GM21576 (cell line): ENCODE measurements at regions not wholly inside any gene's neighbourhood (a gene's known extent, or its start where the extent isn't known, plus 50 kb on each side); places are given as distances from the start of the nearest gene placed in this dataset.
"Not testable (repeated sequence)": the region's sequence is repeated elsewhere in the genome, so short reads cannot be mapped to it uniquely, and the experiment has no call there.

ENCODE experiments used
- ATAC-seq: cut with Tn5 transposase; IDR thresholded peaks from one replicate; pipeline ENCODE4 v1.9.1; 2021; ENCODE audit warnings: mild to moderate bottlenecking, moderate library complexity; ENCODE audit not compliant: unreplicated experiment

DNA sequence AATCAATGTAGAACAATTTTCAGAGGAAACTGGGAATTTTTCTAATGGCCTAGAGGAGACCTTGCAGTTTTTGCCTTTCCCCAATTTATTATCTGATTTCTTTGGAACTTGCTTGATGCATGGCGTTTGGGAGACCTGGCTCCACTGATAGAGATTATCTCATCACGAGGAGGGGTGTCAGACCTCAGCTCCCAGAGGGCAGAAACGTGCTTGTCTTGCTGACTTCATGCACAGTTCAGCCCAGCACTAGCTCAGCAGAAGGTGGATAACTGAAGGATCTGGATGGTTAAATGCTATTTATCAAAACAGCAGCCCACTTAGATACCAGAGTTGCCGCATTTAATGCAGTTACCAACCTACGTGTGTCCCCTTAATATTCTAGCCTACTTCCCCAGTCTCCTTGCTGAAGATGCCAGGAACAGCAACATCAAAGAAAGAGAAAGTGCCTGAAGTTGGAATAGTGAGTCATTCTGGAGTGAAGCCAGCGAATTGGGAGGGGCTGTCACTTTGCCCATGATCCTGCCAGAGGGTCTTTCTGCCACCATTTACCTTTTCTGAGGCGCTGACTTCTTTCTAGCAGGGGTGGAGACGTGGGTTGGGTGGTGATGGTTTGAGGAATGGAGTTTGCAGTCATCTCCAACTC is 133.5 kb upstream of the CADM1 start:
- ATAC-seq, result no peak

DNA sequence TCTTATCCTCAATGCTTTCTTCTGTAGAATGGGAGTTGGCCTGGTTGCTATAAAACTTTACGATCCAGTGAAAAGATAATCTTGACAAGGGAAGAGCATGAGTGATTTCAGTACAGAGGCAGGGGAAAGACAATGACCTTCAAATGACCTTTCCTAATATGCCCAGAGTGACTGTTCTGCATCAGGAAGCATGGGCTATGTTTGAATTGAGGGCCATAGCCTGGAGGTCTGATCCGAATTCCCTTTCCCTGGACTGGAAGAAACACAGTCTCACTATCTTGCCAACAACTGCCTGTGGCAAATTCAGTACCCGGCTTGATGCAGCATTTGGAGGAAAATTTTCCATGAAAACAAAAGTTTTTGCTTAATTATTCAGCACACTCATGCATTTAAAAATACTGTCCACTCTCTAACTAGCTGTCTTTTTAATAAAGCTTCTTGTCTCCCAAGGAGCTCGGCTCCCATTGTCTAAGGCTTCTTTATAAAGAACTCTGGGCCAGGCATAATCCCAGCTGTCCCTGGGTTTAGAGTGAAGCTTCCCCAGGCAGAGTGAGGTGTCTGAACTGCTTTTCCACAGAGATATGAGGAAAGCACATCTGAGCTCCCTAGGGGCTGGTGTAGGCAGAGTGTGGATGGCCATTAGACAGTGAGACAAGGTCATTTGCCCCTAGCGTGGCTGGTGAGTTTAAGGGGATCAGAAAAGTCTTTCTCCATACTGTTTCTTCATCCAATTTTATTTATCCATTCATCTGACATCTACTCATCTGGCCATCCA is 132.7 kb upstream of the CADM1 start:
- ATAC-seq, result no peak

DNA sequence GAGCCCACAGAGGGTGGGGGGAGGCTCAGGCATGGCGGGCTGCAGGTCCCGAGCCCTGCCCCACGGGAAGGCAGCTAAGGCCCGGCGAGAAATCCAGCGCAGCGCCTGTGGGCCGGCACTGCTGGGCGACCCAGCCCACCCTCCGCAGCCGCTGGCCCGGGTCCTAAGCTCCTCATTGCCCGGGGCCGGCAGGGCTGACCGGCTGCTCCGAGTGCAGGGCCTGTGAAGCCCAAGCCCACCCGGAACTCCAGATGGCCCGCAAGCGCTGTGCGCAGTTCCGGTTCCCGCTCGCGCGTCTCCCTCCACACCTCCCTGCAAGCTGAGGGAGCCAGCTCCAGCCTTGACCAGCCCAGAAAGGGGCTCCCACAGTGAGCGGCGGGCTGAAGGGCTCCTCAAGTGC is 129.8 kb upstream of the CADM1 start:
- ATAC-seq, result not testable (repeated sequence)

DNA sequence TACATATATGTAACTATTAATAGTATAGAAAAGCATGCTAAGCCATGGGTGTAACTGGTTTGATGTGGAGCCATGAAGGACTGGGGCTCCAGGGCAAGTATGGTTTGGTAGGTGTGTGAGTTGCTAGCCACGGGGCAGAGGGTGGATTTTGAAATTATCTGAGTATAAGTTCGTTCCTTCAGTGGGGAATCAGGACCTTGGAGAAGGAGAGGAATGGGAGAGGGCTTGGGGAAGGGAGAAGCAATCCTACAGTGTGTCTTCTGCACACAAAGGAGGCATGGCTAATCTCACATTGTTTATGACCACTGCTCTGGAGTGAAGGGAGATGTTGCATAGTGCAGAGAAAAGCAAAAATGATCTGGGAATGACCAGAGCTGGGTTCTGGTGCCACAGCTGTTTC is 127.8 kb upstream of the CADM1 start:
- ATAC-seq, result no peak

DNA sequence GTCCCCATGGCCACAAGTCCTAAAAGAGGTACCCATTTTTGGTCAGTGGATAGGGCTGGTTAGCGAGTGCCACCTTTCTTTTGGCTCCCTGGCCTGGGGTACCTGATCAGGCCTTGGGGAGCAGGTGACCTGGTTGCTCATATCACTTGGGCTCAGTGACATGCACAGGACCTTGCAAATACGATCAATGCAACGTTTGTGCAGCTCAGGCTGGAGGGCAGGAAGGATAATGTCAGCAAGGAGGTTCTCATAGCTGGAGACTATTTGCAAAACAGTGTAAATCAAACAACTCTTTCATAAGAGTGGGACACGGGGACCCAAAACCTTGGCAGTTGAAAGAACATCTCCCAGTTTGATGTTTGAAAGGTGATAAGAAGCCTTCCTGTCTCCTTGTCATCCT is 127.4 kb upstream of the CADM1 start:
- ATAC-seq, result no peak

DNA sequence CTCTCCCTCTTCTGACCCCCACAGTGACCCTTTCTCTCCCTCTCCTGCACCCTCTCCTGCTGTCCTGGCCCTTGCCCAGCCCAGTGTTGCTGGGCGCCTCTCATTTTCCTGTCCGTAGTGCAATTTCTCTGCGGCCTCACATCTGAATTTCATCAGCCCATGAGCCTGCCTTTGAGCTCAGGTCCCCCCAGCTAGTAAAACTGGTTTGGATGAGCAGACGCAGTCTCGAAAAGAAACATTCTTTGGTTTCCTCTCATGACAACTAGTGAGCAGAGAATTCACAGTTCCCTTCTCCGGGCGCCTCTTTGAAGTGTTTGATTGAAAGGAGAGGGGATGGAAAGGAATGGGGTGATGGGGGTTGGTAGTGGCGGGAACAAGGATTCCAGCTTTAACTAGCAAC is 126.0 kb upstream of the CADM1 start:
- ATAC-seq, result no peak

DNA sequence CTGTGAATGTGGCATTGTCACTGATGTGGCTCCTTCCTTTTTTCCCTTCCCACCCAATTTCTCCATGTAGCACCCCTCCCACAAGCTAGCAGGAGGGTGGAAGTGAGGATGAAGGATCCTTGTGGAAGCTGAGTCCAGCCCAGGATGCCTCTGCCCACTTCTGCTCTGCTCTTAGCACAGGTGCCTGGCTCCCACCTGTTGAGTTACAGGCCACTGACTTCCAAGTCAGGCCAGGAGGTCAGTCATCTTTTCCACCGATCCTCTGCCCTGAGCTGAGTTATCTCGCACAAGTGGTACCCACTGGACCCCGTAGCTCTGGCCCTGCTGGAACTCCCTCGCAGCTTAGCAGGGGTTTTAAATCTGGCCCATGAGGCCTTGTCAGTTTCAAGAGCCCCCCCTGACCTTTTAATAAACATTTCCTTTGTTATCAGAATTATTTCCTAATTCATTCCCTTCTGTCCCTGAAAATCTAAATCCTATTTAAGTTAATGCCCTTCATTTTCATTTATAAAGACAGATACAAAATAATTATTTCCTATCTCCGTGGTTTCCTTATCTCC is 125.3 kb upstream of the CADM1 start:
- ATAC-seq, result no peak

DNA sequence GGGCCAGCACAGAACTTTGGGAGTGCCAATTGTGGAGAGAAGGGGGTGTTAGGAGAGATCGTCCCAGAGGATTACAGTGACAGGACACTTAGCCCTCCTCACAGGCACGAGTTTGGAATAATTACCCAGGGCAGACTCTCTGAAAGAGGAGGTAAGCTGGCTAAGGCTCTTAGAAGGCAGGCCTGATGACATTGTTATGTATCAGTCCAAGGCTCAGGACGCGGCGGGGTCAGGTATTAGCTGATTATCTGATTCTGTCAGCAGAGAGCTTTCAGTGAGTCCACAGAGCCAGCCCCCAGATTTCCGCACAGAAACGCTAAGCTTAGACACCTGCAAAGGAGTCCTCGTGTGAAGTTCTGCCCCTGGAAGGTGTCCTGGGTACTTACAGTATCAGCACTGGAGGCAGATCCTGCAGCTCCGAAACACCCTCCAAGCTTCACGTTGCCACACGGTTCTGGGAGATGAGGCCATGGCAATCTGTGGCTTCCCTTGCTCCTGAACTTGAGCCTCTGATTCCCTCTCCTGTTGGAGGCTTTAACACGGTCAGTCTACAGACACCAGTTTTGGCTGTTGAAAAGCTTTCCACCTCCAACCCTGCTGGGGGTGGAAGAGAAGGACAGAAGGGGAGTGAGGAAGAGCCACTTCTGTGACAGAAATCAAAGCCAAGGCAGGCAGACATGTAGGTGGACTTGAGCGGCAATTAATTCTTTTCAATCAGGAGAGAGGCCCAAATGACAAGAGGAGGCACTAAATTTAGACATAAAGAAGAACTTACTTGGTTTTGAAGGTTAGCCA is 123.6 kb upstream of the CADM1 start:
- no peak for ATAC-seq

DNA sequence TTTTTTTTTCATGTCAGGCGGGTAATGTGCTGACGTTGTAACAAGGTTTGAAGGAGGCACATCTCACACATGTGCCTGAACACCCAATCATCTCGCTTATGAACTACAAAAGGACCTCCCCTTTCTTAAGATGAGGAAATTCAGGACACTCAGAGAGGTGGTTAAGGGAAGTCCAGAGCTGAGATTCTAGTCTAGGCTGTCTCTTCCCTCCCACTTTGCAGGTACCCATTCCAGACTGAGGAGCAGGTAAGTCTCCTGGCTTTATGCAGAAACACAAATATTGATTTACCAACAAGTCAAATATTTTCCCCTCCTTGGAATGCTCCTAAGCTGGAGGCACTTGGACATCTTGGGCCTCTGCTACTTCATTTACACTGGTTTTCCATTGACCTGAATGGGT is 122.9 kb upstream of the CADM1 start:
- no peak for ATAC-seq

DNA sequence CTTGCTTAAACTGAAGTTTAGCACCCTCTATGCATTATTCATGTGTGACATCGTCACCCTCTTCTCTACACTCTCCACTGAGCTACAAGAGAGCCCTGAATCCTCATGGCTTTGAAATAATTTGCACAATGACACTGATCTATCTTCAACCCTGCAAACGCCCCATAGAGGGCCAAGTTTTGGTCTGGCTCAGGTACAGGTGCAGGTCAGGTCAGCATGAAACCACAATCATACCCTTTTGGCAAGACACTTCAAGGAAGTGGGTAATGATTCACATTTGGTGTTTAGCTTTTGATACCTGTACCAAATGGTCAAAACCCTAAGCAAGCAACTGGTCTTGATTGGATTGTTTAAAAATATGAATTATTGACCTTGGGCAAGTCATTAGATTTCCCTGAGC is 122.2 kb upstream of the CADM1 start:
- ATAC-seq, result no peak

DNA sequence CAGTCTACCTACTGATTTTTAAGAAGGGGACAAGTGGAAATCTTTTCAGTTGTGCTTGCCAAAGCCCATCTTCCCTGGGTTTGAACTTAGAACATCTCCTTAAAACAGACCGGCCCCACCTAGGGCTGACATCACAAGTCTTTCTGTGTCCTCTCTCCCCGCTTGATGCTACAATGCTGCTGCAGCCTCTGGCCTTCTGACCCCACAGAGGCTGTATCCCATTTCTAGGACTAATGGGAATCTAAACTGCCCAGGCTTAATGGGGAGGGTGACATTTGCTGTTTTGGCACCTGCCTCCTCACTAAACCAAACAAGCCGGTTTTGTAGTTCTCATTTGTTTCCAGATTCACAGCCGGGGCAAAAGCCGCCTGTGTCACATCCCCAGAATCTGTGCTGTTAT is 121.3 kb upstream of the CADM1 start:
- no peak for ATAC-seq

DNA sequence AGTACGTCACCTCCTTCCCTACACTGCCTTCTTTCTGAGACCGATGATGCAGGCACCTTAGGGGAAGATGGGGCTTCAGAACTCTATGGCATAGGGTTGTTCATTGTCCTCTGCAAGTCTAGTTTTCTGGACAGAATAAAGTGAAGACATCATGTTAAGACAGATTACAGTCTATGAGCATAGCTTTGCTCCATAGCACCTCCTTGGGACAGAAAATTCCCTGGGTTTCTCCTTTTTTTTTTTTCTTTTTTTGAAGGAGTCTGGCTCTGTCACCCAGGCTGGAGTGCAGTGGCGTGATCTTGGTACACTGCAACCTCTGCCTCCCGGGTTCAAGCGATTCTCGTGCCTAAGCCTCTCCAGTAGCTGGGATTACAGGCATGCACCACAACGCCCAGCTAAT is 119.8 kb upstream of the CADM1 start:
- no peak for ATAC-seq

DNA sequence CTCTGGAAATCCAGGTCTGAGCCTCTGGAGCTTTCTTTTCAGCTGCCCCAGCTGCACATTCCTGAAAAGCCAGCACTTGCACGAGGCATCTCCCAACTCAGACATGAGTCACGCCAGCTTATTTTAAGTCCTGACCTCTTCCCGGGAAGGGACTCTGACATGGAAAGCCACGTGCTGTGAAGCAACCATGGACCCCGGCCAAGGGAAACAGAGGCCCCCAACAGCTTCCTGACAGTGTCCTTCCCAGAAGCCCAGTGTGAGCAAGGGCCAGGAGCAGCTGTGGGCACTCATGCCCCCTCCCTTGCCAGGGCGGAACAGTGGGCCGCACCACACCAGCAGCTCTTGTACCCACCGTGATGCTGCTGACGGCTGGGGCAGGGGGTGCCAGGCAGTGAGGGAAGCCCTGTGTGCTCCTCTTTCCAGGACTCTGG is 118.8 kb upstream of the CADM1 start:
- no peak for ATAC-seq

DNA sequence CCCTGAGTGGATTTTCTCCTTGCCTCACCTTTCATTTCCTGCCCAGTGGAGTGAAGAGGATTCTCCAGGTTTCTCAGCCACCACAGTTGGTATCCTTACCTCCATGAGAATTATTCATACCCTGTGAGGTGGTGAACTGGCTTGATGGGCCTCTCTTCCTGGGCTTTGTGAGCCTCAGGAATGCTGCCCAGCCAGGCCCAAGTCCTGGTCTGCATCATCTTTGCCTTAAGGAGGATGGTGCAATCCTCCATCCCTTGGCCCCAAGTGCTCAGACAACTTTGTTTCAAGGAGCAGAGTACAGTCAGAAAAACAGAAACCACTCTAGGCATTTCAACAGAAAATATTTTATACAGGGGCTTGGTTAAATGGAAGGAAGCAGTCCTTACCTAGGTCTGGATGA is 114.2 kb upstream of the CADM1 start:
- ATAC-seq, result no peak

DNA sequence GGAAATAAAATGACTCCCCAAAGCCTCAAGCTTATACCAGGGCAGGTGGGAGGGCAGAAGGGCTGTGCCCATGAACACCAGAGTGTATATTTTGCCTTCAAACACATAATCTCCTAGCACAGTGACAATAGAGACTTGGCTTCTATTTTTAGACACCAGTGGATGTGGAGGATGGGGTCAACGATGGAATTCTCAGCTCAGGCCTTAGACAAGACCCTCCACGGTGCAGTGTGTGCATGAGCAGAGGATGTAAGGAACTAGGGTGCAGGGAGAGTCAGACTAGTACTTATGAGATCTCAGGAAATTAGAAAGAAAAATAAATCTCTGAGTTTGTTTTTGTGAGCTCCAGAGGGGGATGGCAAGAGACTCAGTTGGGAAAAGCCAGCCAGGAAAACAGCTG is 113.6 kb upstream of the CADM1 start:
- no peak for ATAC-seq

DNA sequence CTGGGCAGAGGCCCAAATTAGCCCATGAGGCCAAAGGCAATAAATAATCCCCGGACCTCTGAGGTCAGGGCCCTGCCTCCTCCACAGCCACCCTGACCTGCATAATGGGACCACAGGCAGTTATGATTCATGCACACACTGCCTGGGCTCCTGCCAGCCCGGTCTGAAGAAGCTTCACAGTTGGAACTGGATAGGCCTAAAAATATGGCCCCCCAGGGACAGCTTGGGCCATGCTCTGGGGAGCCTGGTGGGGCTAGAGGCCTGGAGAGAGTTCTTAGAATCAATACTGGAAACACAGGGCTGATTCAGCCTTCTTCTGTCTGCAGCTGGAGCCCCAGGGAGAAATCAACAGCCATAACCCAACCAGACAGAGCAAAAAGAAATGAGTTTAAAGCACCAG is 112.8 kb upstream of the CADM1 start:
- ATAC-seq, result no peak

DNA sequence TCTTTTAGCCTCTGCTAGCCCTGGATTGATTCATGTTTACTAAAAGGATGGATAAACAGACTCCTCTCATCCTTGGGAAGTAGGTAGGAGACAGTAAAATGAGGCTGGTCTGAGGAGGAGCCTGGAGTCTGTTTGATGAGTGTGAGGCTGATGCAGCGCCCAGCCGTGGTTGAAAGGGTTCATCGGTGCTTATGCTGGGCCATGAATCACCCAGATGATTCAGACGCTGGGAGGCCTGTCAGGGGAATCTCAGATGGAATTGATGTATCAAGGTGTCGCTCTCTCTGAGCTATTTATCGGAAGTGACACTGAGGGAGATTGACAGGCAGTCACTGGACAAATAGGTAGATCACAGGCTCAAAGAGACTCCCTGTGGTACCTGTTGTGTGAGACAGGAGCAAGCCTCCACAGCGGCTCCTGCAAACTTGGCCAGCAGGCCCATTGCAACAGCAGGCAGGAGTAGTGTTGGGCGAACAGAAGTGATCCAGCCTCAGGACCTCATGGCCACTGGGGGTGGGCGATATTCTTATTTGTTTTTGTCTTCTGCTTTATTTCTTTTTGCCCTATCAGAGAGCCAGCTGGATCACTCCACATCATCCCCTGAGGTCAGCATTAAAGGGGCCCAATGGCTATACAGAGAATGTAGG is 109.9 kb upstream of the CADM1 start:
- ATAC-seq, result no peak

DNA sequence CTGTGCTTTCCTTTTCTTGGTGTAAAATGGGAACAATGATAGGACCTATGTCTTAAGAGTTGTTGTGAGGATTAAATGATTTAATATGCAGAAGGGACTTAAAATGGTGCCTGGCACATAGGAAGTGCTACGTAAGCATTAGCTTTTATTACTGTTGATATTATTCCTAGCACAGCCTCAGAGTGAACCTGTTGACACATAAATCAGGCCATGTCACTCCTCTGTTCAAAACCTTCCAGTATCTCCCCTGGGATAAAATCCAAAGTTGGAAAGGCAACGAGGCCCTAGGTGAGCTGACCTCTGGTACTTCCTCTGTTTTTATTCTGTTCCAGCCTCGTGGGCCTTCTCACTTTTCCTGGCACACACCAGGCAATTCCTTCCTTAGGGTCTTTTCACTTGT is 108.8 kb upstream of the CADM1 start:
- no peak for ATAC-seq

DNA sequence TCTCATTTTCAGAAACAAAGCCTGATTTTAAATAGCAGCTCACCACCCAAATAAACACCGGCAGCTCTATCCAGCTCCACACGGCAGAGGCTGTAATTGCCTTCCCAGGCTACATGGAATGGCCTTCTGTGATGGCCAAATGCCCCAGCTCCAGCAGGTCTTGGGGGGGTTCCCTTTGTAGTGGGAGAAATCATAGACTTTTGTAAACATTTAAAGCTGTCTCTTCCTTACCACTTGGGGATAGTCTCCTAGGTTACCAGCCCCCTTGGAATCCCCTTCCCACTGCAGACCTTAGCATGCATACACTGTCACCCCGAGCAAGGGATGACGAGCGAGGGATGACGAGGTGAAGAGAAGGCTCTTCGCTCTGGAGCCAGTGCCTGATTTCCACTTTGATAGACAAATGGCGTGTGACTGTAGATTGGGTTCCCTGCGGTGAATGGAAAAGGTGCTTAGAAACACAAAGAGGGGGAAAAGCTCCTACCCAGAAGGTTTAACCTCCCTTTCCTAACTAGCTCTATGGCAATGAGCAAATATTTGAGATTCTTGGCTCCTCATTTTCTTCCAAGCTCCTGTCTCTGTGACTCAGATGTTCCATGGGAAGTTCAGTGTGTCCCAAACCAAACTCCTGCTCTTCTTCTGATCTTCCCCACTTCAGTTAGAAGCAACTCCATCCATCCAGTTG is 108.0 kb upstream of the CADM1 start:
- no peak for ATAC-seq

DNA sequence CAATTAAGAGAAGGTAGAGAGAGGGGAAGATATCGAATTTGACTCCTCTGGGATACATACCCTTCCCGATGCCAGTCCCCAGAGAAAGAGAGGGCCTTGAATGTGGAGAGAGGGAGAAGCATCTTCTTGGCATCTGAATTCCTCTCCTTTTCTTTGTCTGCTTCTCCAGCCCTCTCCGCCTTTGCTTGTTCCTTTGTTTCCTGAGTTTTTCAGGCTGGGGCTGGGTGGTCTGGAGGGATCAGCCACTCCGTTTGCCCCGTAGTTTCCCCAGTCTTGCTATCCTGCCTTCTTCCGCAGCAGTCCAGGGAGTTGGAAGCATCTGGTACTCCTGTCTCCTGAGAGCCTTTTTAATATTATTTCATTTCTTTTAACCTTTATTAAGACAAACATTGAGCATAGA is 107.1 kb upstream of the CADM1 start:
- ATAC-seq, result no peak

DNA sequence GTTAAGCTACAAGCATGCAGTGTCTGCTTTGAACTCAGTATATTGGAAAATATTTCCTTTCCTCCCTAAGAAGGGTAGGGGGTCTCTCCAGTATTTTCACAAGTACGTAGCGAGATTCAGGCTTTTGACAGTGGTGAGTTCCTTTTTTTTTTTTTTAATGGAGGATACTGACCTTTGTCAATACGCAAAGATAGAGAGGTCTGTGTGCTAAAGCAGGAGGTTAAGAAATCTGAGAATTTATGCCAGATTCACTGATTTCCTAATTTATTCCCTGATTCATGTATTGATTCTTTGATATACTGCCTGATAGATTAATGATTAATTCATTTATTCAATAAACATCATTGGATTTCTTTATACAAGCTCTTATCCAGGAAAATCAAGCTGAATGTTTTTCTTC is 106.7 kb upstream of the CADM1 start:
- no peak for ATAC-seq
